ENCODE measurements at regions not wholly inside any gene's neighbourhood (a gene's known extent, or its start where the extent isn't known, plus 50 kb on each side); places are given as distances from the start of the nearest gene placed in this dataset.

DNA sequence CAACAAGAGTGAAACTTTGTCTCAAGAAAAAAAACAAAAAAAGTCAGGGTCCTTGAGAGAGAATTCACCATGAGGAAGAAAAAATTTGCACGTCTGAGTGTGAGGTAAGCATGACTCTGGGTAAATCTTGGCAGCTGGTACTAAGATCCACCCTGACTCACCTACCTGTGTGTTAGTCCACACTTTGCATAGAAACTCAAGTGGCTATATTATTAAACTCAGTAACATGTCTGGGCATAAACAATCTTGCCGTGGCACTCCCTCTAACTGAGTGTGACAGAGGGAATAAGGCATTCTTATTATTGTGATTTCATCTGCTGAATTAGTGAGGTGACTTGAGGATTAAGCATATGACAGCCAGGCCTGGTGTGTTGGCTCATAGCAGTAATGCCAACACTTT, 259.4 kb upstream of the VLDLR start:
- H3K4me1 ChIP-seq, result no peaks in the 10 kb centered on the region
- TF ChIP-seq POLR2A (IDR thresholded peaks at IDR 0.05), result no peak
- TF ChIP-seq, protein P1, sequence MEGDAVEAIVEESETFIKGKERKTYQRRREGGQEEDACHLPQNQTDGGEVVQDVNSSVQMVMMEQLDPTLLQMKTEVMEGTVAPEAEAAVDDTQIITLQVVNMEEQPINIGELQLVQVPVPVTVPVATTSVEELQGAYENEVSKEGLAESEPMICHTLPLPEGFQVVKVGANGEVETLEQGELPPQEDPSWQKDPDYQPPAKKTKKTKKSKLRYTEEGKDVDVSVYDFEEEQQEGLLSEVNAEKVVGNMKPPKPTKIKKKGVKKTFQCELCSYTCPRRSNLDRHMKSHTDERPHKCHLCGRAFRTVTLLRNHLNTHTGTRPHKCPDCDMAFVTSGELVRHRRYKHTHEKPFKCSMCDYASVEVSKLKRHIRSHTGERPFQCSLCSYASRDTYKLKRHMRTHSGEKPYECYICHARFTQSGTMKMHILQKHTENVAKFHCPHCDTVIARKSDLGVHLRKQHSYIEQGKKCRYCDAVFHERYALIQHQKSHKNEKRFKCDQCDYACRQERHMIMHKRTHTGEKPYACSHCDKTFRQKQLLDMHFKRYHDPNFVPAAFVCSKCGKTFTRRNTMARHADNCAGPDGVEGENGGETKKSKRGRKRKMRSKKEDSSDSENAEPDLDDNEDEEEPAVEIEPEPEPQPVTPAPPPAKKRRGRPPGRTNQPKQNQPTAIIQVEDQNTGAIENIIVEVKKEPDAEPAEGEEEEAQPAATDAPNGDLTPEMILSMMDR (IDR thresholded peaks at IDR 0.05), result no peak
- H3K36me3 ChIP-seq (ENCODE audit: low read depth, missing control alignments), result no peaks in the 10 kb centered on the region
- WGBS, 2 donors, result 87 to 89% methylated on average over 2 of the region's 2 CpGs
- no peak overlapping the region for H3K4me3 ChIP-seq
- intact Hi-C loops (cut with DNase I; ENCODE audit: low total_unique reads), result no loop called here
- H3K27ac ChIP-seq, result no peak overlapping the region
- no peaks in the 10 kb centered on the region for H3K27me3 ChIP-seq
- no peaks in the 10 kb centered on the region for H3K9me3 ChIP-seq
- DNase-seq, result no peak

DNA sequence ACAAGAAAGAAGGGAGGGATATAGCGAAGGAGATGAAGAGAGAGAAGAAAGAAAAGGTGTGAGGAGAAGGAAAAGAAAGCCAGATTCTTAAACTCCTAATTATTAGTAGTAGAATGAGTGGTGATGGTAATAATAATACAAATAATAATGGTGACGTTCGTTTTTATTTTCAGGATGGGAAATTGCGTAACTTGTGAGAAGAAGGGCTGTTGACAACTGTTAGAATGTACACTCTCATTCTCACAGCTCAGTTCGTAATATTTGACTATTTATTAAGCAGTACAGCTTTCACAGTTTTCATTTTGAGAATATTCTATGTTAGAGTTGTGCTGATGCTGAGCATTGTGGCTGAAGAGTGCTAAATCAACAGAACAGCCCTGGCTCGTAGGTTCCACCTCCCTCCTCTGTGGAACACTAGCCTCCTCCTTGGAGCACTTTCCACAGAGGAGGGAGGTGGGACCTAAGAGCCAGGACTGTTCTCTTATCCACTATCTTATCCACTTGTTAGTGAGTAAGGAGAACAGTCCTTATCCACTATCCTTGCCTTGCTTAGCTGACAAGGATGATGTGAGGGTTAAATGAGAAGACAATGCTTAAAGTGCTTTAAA, 258.3 kb upstream of the VLDLR start:
- WGBS, 2 donors, result 85 to 89% methylated on average over 6 of the region's 6 CpGs
- Histone ChIP-seq H3K4me3 (no peak overlapping the region), H3K36me3 (ENCODE audit: low read depth, missing control alignments) (no peaks in the 10 kb centered on the region), H3K27ac (no peak overlapping the region), H3K27me3 (no peaks in the 10 kb centered on the region), H3K9me3 (no peaks in the 10 kb centered on the region), H3K4me1 (no peaks in the 10 kb centered on the region)
- intact Hi-C loops (cut with DNase I; ENCODE audit: low total_unique reads), result no loop called here
- no peak for DNase-seq
- TF ChIP-seq, protein P1 (IDR thresholded peaks at IDR 0.05), result no peak
- TF ChIP-seq POLR2A (IDR thresholded peaks at IDR 0.05), result no peak

DNA sequence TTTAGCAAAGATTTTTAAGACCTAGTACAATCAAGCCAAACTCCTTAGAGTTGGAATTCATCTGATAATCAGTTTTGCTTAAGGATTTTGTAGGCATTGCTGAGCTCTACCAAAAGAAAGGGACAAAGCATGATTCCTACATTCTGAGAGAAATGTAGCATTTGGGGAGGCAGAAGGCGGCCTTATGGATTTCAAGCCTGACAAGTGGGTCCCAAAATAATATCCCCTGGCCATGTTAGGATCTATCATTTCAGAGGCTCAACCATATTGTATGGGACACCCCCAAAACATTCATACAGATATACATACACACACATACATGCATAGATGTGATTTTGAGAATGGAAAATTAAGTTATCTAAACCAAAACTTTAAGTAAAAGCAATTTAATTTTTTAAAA, 257.8 kb upstream of the VLDLR start:
- no peaks in the 10 kb centered on the region for H3K4me1 ChIP-seq
- TF ChIP-seq, protein P1 (IDR thresholded peaks at IDR 0.05), result no peak
- no peak for TF ChIP-seq POLR2A (IDR thresholded peaks at IDR 0.05)
- no peak overlapping the region for H3K27ac ChIP-seq
- no peak overlapping the region for H3K4me3 ChIP-seq
- H3K27me3 ChIP-seq, result no peaks in the 10 kb centered on the region
- no peaks in the 10 kb centered on the region for H3K9me3 ChIP-seq
- no peak for DNase-seq
- H3K36me3 ChIP-seq (ENCODE audit: low read depth, missing control alignments), result no peaks in the 10 kb centered on the region
- intact Hi-C loops (cut with DNase I; ENCODE audit: low total_unique reads), result no loop called here
- 96 to 100% methylated on average over 1 of the region's 1 CpG for WGBS, 2 donors

DNA sequence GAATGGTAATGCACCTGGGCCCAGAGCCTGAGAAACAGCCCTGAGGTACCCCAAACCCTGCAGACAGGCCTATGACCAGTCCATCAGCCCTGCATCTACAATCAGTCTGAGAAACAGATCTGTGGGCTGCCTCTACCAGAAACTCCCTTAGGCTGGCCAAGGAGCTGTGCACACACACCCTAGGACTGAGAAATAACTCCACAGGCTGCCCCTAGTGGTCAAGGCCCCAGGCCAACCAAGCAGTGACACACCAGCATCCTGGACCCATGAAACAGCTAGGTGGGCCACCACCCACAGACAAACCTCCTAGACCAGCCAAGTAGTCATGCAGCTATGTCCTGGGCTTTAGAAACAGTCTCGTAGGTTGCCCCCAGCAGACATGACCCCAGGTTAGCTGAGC, 253.6 kb upstream of the VLDLR start:
- H3K4me1 ChIP-seq, result no peaks in the 10 kb centered on the region
- 90 to 100% methylated on average over 1 of the region's 1 CpG for WGBS, 2 donors
- intact Hi-C loops (cut with DNase I; ENCODE audit: low total_unique reads), result no loop called here
- no peaks in the 10 kb centered on the region for H3K27me3 ChIP-seq
- no peaks in the 10 kb centered on the region for H3K9me3 ChIP-seq
- H3K36me3 ChIP-seq (ENCODE audit: low read depth, missing control alignments), result no peaks in the 10 kb centered on the region
- TF ChIP-seq, protein P1 (IDR thresholded peaks at IDR 0.05), result no peak
- no peak overlapping the region for H3K4me3 ChIP-seq
- H3K27ac ChIP-seq, result no peak overlapping the region
- DNase-seq, result no peak

DNA sequence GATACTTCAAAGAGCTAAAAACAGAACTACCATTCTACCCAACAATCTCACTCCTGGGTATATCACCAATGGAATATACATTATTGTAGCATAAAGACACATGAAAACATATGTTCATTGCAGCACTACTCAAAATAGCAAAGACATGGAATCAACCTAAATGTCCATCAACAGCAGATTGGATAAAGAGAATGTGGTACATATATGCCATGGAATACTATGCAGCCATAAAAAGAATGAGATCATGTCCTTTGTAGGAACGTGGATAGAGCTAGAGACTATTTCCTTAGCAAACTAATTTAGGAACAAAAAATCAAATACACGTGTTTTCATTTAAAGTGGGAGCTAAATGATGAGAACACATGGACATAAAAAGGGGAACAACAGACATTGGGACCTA, 247.9 kb upstream of the VLDLR start:
- no peak for DNase-seq
- 90 to 93% methylated on average over 2 of the region's 2 CpGs for WGBS, 2 donors
- H3K9me3 ChIP-seq, result no peaks in the 10 kb centered on the region
- H3K36me3 ChIP-seq (ENCODE audit: low read depth, missing control alignments), result no peaks in the 10 kb centered on the region
- no peak overlapping the region for H3K27ac ChIP-seq
- no peak for TF ChIP-seq POLR2A (IDR thresholded peaks at IDR 0.05)
- TF ChIP-seq, protein P1 (IDR thresholded peaks at IDR 0.05), result no peak
- intact Hi-C loops (cut with DNase I; ENCODE audit: low total_unique reads), result no loop called here
- H3K27me3 ChIP-seq, result no peaks in the 10 kb centered on the region
- no peaks in the 10 kb centered on the region for H3K4me1 ChIP-seq
- no peak overlapping the region for H3K4me3 ChIP-seq

Data from testis (tissue), 2 donors.